Activated CD8-positive, alpha-beta T cell treated with anti-CD3 and anti-CD28 coated beads for 36 hours (primary cell): ENCODE measurements at regions not wholly inside any gene's neighbourhood (a gene's known extent, or its start where the extent isn't known, plus 50 kb on each side); places are given as distances from the start of the nearest gene placed in this dataset.

Experiments used
- ATAC-seq: fragments of 200-7000 bp; cut with Tn5 transposase; one replicate; pipeline ENCODE4 v1.10.0; 2021; ENCODE audit warnings: mild to moderate bottlenecking, moderate library complexity
- CTCF ChIA-PET: fragments of 350-600 bp; sonication (Branson Sonifier 250); formaldehyde crosslinking; loops from one replicate; lab custom pipeline; 2021; ENCODE audit warnings: antibody characterized with exemption; lab: Charles Lee
- POLR2A ChIA-PET: fragments of 350-600 bp; sonication (Branson Sonifier 250); formaldehyde crosslinking; loops from one replicate; lab custom pipeline; 2021; ENCODE audit warnings: antibody characterized with exemption; lab: Charles Lee
- DNase-seq: peaks from one replicate; pipeline ENCODE4 v3.0.0-alpha.2; 2020
- H3K27ac Mint-ChIP-seq: one replicate; pipeline ENCODE4 v1.8.0; 2021; ENCODE audit warnings: mild to moderate bottlenecking, mixed read lengths
- H3K27me3 Mint-ChIP-seq: one replicate; pipeline ENCODE4 v1.8.0; 2021; ENCODE audit warnings: mixed read lengths
- H3K36me3 Mint-ChIP-seq: one replicate; pipeline ENCODE4 v1.8.0; 2021; ENCODE audit warnings: low read depth, mixed read lengths
- H3K4me1 Mint-ChIP-seq: one replicate; pipeline ENCODE4 v1.8.0; 2021; ENCODE audit warnings: low read depth, mixed read lengths
- H3K4me3 Mint-ChIP-seq: one replicate; pipeline ENCODE4 v1.8.0; 2021; ENCODE audit warnings: mild to moderate bottlenecking, moderate library complexity, mixed read lengths
- H3K9me3 Mint-ChIP-seq: one replicate; pipeline ENCODE4 v1.8.0; 2021; ENCODE audit warnings: mixed read lengths
- intact Hi-C: fragments of 100-400 bp; cut with micrococcal nuclease; formaldehyde crosslinking; loops from one replicate; pipeline ENCODE4 v1.10.0; 2022
- TF ChIP-seq, protein P1 (sequence below): fragments of 200-600 bp; IDR thresholded peaks from one replicate; pipeline ENCODE4 v1.8.0; 2022; ENCODE audit warnings: antibody characterized with exemption, mild to moderate bottlenecking

DNA sequence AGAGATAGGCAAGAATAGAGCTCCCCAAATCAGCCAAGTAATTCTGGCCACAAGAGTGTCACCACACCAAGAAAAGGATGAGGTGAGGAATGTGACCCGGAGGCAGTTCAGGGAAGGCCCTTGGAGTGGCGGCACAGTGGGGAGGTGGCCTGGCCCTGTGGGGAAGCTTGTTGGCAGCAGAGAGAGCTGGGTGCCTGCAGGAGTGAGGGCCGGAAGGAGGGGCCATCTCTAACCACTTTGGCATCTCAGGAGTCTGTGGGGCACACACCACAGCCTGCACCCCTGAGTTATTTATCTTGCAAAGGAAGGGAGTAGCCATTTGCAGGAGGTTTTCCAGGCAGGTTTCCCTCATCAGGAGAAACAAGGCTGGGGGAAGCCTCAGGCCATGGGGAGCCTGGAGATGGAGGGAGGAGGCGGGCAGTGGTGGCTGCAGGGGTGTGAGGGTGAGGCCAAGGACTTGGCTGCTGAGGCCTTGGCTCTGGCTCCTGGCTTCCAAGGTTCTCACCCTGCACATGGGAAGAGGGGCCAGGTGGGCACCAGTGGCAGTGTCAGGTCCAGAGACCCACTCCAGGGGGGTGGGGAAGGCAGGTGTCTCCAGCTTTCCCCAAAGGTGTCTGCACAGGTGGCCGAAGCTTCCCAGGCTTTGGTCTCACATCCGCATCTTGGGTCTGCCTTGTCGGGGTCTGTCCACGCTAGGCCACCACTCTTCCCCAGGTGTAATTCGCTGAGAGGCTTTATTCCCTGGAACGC, 370.2 kb downstream of the CTTN start:
- CTCF ChIA-PET = no interaction called here
- intact Hi-C loops = no loop called here
- Mint-ChIP-seq H3K4me1 (no peaks in the 10 kb centered on the region), H3K27ac (no peak overlapping the region), H3K4me3 (no peak overlapping the region), H3K9me3 (no peaks in the 10 kb centered on the region), H3K36me3 (no peaks in the 10 kb centered on the region), H3K27me3 (peaks cover 1% of the 10 kb centered on the region)
- no peak for DNase-seq
- TF ChIP-seq, protein P1, sequence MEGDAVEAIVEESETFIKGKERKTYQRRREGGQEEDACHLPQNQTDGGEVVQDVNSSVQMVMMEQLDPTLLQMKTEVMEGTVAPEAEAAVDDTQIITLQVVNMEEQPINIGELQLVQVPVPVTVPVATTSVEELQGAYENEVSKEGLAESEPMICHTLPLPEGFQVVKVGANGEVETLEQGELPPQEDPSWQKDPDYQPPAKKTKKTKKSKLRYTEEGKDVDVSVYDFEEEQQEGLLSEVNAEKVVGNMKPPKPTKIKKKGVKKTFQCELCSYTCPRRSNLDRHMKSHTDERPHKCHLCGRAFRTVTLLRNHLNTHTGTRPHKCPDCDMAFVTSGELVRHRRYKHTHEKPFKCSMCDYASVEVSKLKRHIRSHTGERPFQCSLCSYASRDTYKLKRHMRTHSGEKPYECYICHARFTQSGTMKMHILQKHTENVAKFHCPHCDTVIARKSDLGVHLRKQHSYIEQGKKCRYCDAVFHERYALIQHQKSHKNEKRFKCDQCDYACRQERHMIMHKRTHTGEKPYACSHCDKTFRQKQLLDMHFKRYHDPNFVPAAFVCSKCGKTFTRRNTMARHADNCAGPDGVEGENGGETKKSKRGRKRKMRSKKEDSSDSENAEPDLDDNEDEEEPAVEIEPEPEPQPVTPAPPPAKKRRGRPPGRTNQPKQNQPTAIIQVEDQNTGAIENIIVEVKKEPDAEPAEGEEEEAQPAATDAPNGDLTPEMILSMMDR = no peak
- no peak for ATAC-seq
- POLR2A ChIA-PET = no interaction called here

- no peaks in the 10 kb centered on the region for H3K4me1 Mint-ChIP-seq
- POLR2A ChIA-PET = no interaction called here
- H3K4me3 Mint-ChIP-seq = no peak overlapping the region
- CTCF ChIA-PET = no interaction called here
- ATAC-seq = no peak
- no peak overlapping the region for H3K27ac Mint-ChIP-seq
- peaks cover 1% of the 10 kb centered on the region for H3K27me3 Mint-ChIP-seq
- H3K9me3 Mint-ChIP-seq = peaks cover 2% of the 10 kb centered on the region
- DNase-seq = no peak
- intact Hi-C loops = no loop called here
- TF ChIP-seq, protein P1 = no peak
- no peaks in the 10 kb centered on the region for H3K36me3 Mint-ChIP-seq
Measured at GRCh38 chr11:70769106-70769505, 370.8 kb downstream of the CTTN start.

DNA sequence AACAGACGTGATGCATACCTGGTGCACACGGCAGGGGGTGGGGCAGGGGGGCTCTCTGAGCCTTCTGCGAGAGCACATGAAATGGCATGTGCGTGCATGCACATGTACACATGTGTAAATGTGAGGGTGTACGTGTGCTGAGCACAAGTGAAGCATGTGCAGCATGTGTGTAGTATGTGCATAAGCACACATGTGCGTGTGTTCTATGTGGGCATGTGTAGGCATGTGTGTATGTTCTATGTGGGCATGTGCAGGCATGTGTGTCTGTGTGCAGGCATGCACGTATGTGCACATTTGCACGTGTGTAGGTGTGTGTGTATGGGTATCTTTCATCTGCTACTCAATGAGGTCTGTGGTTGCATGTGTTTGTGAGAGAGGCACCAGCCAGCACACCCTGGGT, 371.2 kb downstream of the CTTN start:
- ChIA-PET POLR2A (no interaction called here), CTCF (no interaction called here)
- TF ChIP-seq, protein P1 = no peak
- DNase-seq = no peak
- intact Hi-C loops = no loop called here
- no peak overlapping the region for H3K27ac Mint-ChIP-seq
- ATAC-seq = no peak
- H3K9me3 Mint-ChIP-seq = peaks cover 2% of the 10 kb centered on the region
- no peaks in the 10 kb centered on the region for H3K4me1 Mint-ChIP-seq
- H3K36me3 Mint-ChIP-seq = no peaks in the 10 kb centered on the region
- H3K4me3 Mint-ChIP-seq = no peak overlapping the region
- peaks cover 1% of the 10 kb centered on the region for H3K27me3 Mint-ChIP-seq

GRCh38 chr11:70771099-70771885, 373.0 kb downstream of the CTTN start:
- Mint-ChIP-seq H3K27me3 (peaks cover 1% of the 10 kb centered on the region), H3K4me3 (no peak overlapping the region), H3K4me1 (no peaks in the 10 kb centered on the region), H3K36me3 (no peaks in the 10 kb centered on the region), H3K9me3 (peaks cover 2% of the 10 kb centered on the region), H3K27ac (no peak overlapping the region)
- TF ChIP-seq, protein P1 = no peak
- ATAC-seq = no peak
- DNase-seq = no peak
- ChIA-PET CTCF (no interaction called here), POLR2A (no interaction called here)
- intact Hi-C loops = no loop called here

DNA sequence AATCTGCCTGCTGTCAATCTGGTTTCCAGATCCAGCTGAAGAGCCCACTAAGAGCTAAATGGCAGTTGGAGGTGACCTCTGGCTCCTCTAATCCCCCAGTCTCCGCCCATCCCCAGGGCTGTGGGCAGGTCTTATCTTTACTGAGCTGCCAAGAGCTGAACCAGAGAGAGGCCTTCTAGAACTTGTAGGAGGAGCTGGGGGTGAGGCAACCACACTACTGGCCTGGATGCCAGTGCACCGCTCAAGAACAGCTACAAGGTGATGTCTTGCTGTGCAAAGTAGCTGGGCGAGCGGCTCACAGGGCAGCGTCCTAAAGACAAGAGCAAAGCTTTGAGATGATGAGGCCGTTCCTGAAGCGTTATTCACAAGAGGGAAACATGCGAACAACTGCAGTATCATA, 374.6 kb downstream of the CTTN start:
- no peak overlapping the region for H3K27ac Mint-ChIP-seq
- H3K4me1 Mint-ChIP-seq = no peaks in the 10 kb centered on the region
- no peak for ATAC-seq
- DNase-seq = no peak
- intact Hi-C loops = no loop called here
- H3K4me3 Mint-ChIP-seq = no peak overlapping the region
- ChIA-PET POLR2A (no interaction called here), CTCF (no interaction called here)
- TF ChIP-seq, protein P1 = no peak
- peaks cover 1% of the 10 kb centered on the region for H3K27me3 Mint-ChIP-seq
- H3K9me3 Mint-ChIP-seq = peaks cover 5% of the 10 kb centered on the region
- no peaks in the 10 kb centered on the region for H3K36me3 Mint-ChIP-seq
